Activated B cell treated with CpG ODN at 0.5 μM for 24 hours (primary cell): ENCODE measurements at regions not wholly inside any gene's neighbourhood (a gene's known extent, or its start where the extent isn't known, plus 50 kb on each side); places are given as distances from the start of the nearest gene placed in this dataset.

Experiments
- ATAC-seq: fragments of 200-7000 bp; cut with Tn5 transposase; one replicate; pipeline ENCODE4 v1.10.0; 2021; ENCODE audit warnings: low read depth, mild to moderate bottlenecking, moderate library complexity
- CTCF ChIA-PET: fragments of 350-600 bp; sonication (Branson Sonifier 250); formaldehyde crosslinking; loops from one replicate; lab custom pipeline; 2021; ENCODE audit warnings: antibody characterized with exemption; lab: Charles Lee
- POLR2A ChIA-PET: fragments of 350-600 bp; sonication (Branson Sonifier 250); formaldehyde crosslinking; loops from one replicate; lab custom pipeline; 2021; ENCODE audit warnings: antibody characterized with exemption; lab: Charles Lee
- DNase-seq: peaks from one replicate; pipeline ENCODE4 v3.0.0; 2022
- H3K27ac Mint-ChIP-seq: one replicate; pipeline ENCODE4 v1.8.0; 2020; ENCODE audit warnings: mixed read lengths
- H3K27me3 Mint-ChIP-seq: one replicate; pipeline ENCODE4 v1.8.0; 2021; ENCODE audit warnings: mixed read lengths
- H3K36me3 Mint-ChIP-seq: one replicate; pipeline ENCODE4 v1.8.0; 2021; ENCODE audit warnings: low read depth, mixed read lengths
- H3K4me1 Mint-ChIP-seq: one replicate; pipeline ENCODE4 v1.8.0; 2021; ENCODE audit warnings: mixed read lengths
- H3K4me3 Mint-ChIP-seq: one replicate; pipeline ENCODE4 v1.8.0; 2020; ENCODE audit warnings: mild to moderate bottlenecking, mixed read lengths
- H3K9me3 Mint-ChIP-seq: one replicate; pipeline ENCODE4 v1.8.0; 2020; ENCODE audit warnings: mixed read lengths
- CTCF ChIP-seq: fragments of 200-600 bp; IDR thresholded peaks from one replicate; pipeline ENCODE4 v1.8.0; 2022; ENCODE audit warnings: antibody characterized with exemption, mild to moderate bottlenecking
- intact Hi-C: fragments of 100-400 bp; cut with micrococcal nuclease; formaldehyde crosslinking; loops from one replicate; pipeline ENCODE4 v1.15.1; 2024

GRCh38 chr22:49057910-49058309, 769.8 kb downstream of the BRD1 start:
- no peak for TF ChIP-seq CTCF
- Mint-ChIP-seq H3K4me3 (no peak overlapping the region), H3K36me3 (no peaks in the 10 kb centered on the region), H3K27me3 (peaks cover 3% of the 10 kb centered on the region), H3K9me3 (no peaks in the 10 kb centered on the region), H3K27ac (no peak overlapping the region), H3K4me1 (no peaks in the 10 kb centered on the region)
- intact Hi-C loops = no loop called here
- POLR2A ChIA-PET = no interaction called here
- CTCF ChIA-PET = no interaction called here
- ATAC-seq (no peak), DNase-seq (no peak)

- intact Hi-C loops = no loop called here
- DNase-seq (no peak), ATAC-seq (no peak)
- H3K9me3 Mint-ChIP-seq = no peaks in the 10 kb centered on the region
- no peaks in the 10 kb centered on the region for H3K36me3 Mint-ChIP-seq
- ChIA-PET CTCF (no interaction called here), POLR2A (no interaction called here)
- no peaks in the 10 kb centered on the region for H3K4me1 Mint-ChIP-seq
- H3K4me3 Mint-ChIP-seq = no peak overlapping the region
- no peaks in the 10 kb centered on the region for H3K27me3 Mint-ChIP-seq
- TF ChIP-seq CTCF = no peak
- no peak overlapping the region for H3K27ac Mint-ChIP-seq
Observed at GRCh38 chr22:49056301-49056700, 771.4 kb downstream of the BRD1 start.

- POLR2A ChIA-PET = no interaction called here
- H3K9me3 Mint-ChIP-seq = no peaks in the 10 kb centered on the region
- no peak overlapping the region for H3K27ac Mint-ChIP-seq
- no peak overlapping the region for H3K4me3 Mint-ChIP-seq
- no peaks in the 10 kb centered on the region for H3K36me3 Mint-ChIP-seq
- CTCF ChIA-PET = no interaction called here
- DNase-seq (no peak), ATAC-seq (no peak)
- no peaks in the 10 kb centered on the region for H3K27me3 Mint-ChIP-seq
- TF ChIP-seq CTCF = no peak
- H3K4me1 Mint-ChIP-seq = no peaks in the 10 kb centered on the region
- intact Hi-C loops = no loop called here
Observed at GRCh38 chr22:49055406-49055805, 772.3 kb downstream of the BRD1 start.

GRCh38 chr22:49053578-49053977, 774.1 kb downstream of the BRD1 start:
- intact Hi-C loops = no loop called here
- H3K27me3 Mint-ChIP-seq = no peaks in the 10 kb centered on the region
- ChIA-PET POLR2A (no interaction called here), CTCF (no interaction called here)
- H3K4me1 Mint-ChIP-seq = no peaks in the 10 kb centered on the region
- TF ChIP-seq CTCF = no peak
- DNase-seq (no peak), ATAC-seq (no peak)
- H3K36me3 Mint-ChIP-seq = no peaks in the 10 kb centered on the region
- no peak overlapping the region for H3K4me3 Mint-ChIP-seq
- no peak overlapping the region for H3K27ac Mint-ChIP-seq
- H3K9me3 Mint-ChIP-seq = no peaks in the 10 kb centered on the region

- no peaks in the 10 kb centered on the region for H3K27me3 Mint-ChIP-seq
- CTCF ChIA-PET = no interaction called here
- POLR2A ChIA-PET = no interaction called here
- H3K9me3 Mint-ChIP-seq = no peaks in the 10 kb centered on the region
- ATAC-seq (no peak), DNase-seq (no peak)
- no peak for TF ChIP-seq CTCF
- no peaks in the 10 kb centered on the region for H3K4me1 Mint-ChIP-seq
- H3K4me3 Mint-ChIP-seq = peak overlapping the region; percentile 78
- no peaks in the 10 kb centered on the region for H3K36me3 Mint-ChIP-seq
- peak overlapping the region; percentile 12 for H3K27ac Mint-ChIP-seq
- intact Hi-C loops = no loop called here
Observed at GRCh38 chr22:49052560-49052959, 775.1 kb downstream of the BRD1 start.
